ENCODE measurements at regions not wholly inside any gene's neighbourhood (a gene's known extent, or its start where the extent isn't known, plus 50 kb on each side); places are given as distances from the start of the nearest gene placed in this dataset.
"Not testable (repeated sequence)": the region's sequence is repeated elsewhere in the genome, so short reads cannot be mapped to it uniquely, and the experiment has no call there.

DNA sequence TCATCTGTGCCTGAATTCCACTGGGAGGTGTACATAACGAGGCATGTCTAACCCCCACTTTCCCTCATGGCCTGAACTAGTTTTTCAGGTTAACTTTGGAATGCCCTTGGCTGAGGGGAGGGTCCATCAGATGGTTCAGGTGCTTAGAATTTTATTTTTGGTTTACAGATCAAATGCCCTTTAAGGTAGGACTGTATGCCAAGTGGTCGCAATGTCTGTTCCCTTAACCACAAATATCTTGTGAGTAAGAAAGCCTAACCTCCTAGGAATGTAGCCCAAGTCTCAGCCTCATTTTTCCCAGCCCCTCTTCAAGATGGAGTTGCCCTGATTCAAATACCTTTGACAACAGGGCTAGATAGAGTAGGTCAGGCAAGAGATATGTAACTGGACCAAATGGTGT is 78.4 kb downstream of the RNASET2 start:
- no peak for DNase-seq

DNA sequence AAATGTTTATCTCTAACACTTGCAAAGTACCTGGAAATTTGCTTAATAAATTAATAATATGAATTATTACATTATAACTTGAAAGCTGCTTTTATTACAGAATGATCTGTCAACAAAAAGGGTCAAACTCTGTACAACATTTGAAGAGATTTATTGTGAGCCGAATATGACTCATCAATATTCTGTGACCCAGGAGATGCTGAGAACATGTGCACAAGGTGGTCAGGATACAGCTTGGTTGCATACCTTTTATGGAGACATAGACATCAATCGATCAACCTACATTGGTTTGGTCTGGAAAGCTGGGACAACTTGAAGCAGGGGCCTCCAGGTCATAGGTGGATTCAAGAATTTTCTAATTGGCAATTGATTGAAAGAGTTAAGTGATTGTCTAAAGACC is 79.0 kb downstream of the RNASET2 start:
- no peak for DNase-seq

DNA sequence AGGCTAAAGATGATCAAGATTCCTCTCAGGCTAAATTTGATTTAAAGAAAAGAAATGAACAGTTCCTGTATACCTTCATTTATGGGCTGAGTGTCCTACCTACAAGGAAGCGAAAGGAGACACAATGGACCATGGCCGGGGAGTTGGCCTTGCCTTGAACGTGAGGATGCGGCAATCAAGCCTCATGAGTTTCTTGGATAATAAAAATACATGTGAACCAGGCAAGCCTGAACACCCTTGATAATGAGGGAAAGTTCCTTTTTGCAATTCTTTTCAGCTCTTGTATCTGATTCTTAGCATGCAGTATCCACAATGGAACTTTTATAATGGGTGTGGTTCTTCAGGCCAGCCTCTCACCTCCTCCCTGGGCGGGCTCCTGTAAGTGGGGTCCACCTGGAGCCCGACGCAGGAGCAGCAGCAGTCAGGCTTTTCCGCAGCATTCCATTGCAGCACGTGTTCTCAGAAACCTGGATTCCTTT is 83.8 kb downstream of the RNASET2 start:
- no peak for DNase-seq

DNA sequence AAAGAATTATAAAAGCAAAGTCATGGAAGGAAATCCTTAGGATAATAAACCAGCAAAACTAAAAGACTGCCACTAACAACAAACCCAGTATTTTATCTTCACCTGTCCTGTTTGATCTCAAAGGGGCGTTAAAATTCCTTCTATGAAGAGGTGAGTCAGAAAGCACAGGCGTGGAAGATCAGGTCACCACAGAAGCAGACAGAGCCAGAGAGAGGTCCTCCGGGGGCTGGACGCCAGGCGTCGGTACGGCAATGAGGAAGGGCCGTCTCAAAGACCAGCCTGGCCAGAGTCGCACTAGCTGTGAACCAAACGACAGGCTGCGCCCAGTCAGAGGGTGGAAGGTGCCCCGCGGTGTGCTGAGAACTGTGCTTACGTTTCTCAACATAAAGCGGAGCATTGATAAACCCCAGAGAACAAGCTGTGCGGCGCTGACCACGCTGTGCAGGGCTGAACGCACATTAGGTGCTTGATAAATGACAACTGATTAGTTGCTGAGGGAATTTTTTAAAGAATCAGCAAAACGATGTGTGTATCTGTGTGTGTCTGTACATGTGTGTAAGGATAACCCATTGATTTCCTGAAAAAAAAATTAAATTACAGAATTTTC is 85.6 kb downstream of the RNASET2 start:
- no peak for DNase-seq

DNA sequence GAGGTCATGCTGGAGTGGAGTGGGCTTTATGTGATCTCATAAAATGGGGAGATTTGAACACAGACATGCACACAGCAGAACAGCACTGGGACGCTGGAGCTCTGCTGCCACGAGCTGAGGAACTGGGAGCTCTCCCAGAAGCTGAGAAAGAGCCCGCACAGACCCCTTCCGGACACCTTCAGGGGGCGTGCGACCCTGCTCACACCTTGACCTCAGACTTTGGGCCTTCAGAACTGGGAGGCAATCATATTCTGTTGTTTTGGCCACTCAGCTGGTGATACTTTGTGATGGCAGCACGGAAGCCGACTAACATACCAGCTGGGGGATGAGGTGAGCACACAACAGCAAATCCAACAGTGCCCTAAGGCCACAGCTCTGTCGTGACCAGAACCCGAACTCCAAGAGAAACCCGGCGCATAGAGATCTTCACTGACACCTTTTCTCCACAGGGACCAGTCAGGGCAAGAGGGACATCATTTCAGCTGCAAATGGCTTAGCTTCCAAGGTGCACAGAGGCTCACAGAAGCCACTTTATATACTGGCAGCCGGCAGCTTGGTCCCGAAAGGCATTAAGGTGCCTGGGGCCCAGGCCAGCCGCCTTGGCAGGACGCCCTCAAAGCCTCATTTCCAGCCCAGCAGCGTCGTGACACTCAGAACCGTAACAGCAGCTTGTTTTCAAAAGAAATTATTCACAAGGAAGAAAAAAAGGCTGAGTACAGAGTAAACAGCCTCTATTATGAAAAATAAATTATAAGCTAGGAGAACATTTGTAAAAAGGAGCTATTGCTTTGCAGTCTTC is 89.3 kb downstream of the RNASET2 start:
- DNase-seq = no peak

DNA sequence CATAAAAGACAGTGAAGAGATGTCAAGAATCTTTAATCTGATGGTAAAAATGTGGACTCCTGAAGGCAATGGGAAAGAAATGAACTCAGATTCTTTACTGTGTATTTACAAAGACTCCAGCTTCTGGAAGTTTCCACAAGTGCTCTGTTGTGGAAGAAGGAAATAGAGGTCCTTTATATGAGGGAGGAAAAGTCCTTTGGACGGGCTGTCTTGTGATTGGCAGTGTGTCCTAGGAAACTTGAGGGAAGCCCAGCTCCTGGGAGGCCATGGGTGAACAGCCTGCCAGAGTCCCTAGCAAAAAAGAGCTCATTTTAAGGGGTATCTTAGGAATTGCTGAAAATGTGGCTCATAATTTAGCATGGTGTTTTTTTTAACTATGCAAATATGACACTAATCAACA is 92.0 kb downstream of the RNASET2 start:
- no peak for DNase-seq

DNA sequence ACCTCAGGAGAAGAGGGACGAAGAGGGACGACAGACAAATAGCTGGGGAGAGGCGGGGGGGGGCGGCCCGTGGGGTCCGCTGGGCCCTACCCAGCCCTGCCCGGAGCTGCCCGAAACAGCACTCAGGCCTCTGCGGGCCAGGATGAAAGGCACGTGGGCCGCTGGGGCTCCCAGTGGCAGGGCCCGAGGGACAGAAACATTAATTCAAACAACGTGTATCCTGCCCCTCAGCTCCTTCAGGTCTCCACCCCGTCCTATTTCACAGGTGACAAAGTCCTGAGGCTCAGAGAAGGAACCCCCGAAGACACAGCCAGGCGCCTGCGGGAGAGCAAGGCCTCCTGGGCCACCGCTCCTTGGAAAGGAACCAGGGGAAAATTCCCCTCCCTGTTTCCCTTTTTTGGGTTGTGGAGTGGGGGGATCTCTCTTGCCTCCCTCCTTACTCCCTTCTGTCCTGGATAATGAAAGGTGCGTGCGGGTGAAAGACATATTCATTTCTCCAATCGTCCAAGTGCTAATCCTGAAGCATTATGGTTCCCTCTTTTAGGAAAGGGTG is 93.3 kb downstream of the RNASET2 start:
- DNase-seq = no peak

DNA sequence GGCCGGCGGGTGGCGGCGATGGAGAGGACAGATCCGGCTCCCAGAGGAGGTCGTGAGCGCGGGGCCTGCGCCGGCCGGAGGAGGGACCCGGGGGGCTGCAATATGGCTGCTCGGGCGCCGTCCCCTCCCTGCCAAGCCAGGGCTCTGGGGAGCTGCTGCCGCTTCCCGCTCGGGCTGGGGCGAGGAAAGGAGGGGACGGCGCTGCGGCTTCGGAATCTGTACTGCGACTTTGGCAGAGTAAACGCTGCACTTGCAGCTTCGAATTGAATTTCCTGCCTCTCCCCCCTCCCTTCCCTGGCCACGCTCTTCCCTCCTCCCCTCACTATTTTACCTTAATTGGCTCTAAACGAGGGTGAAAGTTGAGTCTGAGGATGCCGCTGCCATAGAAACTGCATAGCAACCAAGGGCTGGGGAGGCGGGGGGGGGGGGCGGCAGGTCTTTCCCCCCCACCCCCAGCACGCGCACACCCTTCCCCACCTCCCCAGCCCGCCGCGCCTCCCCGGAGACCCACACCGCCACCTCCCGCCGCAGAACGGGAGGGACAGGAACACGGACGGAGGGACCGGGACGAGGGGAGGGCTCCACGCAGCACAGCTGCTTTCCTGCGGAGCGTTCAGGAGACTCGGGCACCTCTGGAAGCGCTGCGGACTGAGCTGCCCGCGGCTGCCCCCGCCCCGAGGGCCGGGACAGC is 93.9 kb downstream of the RNASET2 start:
- DNase-seq = peak in 1 of 4 experiments; percentile 6

DNA sequence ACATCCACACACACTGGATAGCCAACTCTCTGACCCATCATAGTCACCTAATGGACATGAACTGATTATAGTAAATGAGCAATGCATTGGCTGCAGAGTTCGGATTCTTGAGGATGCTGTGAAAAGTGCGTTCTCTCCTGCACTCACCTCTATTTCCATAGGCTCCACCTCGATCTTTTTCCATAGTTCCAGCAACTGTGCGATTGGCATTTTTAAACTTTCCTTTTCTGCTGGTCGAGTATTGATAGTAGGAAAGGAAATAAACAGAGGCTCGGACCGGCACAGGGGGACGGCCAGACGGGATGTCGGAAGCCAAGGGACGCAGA is 94.4 kb downstream of the RNASET2 start:
- DNase-seq = no peak

DNA sequence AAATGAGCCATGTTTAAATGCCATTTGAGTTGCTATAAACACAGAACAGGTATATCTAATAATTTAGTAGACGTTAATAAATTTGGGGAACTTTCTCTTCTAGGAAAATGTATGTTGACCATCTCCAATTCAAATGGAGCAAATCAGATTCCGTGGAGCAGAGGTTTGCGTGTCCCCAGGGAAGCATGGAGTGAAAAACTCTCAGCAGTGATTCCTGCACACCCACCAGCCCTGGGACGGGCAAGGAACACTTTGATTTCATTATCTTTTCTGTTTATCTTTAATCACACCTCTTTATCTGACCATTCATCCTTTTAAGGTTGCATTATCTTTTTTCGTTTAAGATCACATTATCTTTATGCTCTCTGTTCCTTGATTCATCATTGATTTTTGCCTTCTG is 95.0 kb downstream of the RNASET2 start:
- no peak for DNase-seq

DNA sequence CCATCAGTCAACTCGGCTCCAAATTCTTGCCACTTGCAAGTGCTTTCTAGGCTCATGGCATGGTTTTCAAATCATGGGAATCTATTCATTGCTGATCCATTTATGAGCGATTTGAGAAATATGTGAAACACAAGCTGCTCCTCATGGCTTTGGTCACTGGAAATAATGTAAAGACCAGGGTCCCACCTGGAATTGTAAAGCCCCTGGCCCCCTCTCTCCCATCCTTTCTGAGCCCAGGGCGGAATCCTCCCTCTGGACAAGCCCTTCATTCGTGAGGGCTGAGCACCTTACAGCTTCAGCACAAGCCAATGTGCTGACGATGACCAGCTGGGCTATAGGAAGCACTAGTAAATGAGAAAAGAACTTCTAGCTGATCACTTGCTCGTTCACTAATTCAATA is 96.0 kb downstream of the RNASET2 start:
- DNase-seq = no peak

DNA sequence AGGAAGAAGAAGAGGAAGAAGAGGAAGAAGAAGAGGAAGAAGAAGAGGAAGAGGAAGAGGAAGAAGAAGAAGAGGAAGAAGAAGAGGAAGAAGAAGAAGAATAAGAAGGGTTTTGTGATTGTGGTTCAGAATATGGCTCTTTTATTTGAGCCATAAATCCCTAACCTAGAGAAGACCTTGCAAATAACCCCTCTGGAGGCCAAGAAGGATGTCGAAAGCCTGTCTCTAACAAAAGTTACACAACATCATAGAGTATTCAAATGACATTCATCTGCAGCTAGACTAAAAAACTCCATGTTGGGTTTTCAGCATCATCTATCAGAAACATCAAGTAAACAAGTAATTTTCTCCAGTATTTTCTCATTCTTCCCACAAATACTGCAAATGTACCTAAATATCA is 100.9 kb downstream of the RNASET2 start:
- no peak for DNase-seq

DNA sequence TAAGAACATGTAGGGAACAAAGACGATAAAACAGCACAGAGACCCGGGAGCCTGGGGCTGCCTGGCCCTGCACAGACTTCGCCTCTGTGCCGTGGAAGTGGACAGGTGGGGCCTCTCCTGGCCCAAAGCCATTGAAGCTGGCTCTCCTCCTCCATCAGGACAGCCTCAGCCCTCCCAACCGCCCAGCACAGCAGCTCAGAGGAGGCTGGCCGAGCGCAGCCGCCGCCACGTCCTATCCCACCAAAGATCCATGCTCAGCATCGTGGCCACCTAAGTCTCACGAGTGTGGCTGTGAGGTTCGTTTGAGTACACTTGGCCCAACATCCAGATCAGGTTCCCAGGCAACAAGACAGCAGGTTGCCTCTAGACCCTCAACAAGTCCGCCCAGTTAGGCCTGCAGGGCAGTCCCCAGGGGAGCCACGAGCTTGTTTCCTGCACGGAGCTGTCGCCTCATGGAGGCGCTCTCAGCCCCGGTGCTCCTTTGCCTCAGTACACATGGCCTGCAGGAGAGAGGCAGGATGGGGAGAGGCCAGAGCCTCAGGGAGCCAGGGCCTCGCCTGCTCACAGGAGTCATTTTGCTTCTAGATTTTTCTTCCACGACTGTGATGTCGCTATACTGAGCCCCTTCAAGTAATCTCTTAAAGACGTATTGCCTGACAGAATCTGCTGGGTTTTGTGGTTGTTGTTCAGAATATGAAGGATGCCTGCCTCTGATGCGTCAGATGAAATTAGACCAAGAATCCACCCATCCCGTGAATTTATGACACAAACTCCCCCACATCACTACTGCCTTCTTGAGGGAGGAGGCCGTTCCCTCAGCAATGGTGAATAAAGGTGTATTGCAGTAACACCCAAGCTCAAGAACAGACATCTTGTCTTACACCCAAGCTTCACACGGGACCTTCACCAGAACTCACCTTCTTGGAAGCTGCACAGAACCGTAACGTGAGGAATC is 102.7 kb downstream of the RNASET2 start:
- no peak for DNase-seq

DNA sequence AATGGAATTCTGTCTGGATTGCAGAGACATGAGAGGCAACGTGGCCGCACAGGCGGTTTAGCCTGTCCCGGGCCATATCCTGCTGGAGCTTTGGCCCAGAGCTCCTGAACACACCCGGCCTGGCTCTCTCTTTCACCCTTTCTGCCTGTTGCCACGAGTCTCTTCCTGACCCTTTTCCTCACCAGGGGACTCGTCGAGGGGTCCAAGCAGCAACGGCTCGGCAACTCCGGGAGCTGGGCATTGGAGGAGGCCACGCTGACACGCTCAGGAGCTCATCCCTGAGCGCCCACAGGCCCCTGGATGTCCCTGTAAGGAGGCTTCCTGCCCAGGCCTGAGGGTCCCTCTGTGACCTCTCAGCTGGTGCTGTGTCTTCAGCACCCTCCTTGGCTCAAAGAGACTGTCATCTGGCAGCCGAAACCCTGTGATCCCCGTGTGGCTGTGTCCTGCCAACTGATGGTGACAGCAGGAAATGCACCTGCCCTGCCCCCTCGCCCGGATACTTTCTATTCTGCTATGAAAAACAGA is 103.8 kb downstream of the RNASET2 start:
- no peak for DNase-seq

DNA sequence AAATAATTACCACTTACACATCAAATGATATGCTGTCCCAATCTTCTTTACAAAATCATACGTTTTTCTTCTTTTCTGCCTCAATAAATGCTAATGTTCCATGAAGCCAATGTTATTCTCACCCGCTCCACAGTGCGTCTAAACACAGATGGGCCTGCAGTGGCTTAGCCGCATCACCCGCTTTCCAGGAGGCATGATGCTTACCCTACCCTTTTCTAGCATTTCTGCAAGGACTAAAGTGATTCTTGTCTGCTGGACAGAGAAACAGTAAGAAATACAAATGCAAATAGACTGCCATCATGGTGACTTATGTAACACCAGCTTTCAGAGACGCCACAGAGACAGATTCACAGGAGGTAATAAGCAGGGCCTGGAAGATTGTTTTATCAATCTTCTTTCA is 104.4 kb downstream of the RNASET2 start:
- DNase-seq = no peak

DNA sequence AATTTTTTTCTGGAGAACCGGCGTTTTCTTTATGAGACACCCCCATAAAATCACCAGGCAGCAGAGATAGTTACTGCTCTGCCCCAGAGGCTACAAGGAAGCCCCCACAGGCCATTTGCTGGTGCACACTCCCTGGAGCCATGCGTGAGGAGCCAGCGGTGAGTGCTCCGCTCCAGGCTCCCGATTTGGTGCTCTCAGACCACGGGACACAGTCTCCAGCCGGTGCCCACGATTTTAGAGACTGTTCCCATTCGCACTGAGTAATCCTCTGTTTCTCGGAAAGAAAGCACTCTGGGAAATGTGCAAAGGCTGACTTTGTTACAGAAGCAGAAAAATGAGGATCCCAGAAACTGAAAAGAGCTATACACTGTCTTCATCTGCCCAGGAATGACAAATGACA is 104.9 kb downstream of the RNASET2 start:
- DNase-seq = no peak

DNA sequence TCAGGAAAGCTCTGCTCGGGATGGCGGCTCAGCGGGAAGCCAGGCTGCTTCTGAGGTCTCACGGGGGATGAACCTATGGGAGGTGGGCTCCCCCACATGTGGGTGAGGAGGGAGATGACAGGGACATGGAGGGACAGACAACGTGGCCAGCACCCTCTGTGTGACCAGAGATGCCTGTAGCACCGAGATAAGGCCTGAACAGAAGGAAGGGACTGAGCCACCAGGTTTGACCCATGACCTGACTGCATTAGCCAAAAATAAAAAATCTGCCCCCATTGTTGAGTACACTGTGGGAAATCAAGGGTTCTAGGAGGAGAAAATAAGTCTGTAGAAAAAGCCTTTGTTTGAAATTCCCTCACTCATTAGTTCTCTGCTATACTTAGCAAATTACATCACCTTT is 105.7 kb downstream of the RNASET2 start:
- no peak for DNase-seq

DNA sequence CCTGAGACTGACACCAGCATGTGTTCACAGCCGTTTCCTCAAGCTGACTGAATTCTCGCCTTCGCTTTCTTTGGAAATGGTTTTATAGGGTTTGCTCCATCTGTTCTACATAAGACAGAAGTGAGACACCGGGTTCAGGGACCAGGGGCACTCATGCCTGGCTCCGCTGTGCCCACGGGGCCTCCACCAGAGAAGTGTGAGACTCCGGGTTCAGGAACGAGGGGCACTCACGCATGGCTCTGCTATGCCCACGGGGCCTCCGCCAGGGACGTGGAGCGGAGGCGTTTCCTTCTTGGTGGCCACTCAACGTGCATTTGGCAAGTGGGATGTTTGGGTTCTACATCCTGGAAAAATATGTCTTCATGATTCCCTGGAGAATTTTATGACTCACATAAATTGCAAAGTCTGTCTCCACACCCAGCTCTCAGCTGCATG is 106.6 kb downstream of the RNASET2 start:
- no peak for DNase-seq

DNA sequence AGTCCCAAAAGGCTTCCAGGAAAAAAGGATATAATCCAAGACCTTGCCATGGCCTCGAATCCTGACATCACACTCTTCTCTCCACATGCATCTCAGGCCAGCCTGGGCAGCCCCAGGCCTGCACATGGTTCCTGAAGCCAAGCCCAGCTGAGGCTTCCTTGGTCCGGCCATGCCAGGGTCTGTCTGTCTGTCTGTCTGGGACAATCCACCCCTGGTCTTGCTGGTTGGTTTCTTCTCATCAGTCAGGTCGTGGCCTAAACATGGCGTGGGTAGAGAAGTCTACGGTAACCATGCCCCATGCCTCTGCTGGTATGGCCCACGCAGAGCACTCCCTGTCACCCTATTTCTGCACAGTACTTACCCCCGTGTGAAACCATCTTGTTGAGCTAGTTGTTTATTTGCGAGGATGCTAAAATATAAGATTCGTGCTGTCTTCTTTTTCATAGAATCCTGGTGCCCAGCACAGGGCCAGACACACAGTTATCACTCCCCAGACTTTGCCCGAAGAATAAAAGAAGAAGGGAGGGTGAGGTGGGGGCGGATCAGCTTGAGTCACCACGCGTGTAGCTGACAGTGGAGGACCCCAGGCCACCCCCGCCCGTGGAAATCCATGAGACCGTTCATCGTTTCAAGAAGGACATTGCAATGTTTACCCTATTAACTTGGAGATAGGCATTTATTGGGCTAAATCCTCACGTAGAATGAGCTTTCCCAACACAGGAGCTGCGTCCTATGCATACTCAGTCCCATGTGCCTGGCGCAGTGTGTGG is 107.2 kb downstream of the RNASET2 start:
- no peak for DNase-seq

DNA sequence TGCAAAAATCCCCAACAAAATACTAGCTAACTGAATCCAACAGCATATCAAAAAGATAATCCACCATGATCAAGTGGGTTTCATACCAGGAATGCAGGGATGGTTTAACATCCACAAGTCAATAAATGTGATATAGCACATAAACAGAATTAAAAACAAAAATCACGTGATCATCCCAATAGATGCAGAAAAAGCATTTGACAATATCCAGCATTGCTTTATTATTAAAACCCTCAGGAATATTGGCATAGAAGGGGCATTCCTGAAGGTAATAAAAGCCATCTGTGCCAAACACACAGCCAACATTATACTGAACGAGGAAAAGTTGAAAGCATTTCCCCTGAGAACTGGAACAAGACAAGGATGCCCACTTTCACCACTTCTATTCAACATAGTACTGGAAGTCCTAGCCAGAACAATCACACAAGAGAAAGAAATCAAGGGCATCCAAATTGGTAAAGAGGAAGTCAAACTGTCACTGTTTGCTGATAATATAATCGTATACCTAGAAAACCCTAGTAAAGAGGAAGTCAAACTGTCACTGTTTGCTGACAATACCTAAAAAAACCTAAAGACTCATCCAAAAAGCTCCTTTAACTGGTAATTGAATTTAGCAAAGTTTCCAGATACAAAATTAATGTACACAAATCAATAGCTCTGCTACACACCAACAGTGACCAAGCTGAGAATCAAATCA is 109.8 kb downstream of the RNASET2 start:
- DNase-seq = not testable (repeated sequence)

DNA sequence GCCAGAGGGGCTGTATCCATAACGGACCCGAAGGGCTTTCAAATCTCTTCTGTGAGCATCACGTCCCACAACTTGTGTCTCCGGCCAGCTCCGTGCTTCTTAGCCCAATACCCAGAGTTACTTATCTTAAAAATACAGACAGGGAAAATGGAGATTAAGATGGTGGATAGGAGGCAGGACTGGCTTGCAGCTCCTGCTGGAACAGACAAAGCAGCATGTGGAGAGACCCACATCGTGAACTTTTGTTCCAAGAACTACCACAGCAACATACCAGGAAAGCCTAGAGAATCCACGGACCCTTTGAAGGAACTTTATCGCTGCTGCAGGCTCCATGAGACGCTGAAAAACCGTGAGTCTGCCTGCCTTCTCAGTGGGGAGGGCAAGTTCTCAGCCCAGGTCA is 113.7 kb downstream of the RNASET2 start:
- DNase-seq = no peak
